WTC11 (cell line): ENCODE measurements at regions not wholly inside any gene's neighbourhood (a gene's known extent, or its start where the extent isn't known, plus 50 kb on each side); places are given as distances from the start of the nearest gene placed in this dataset.

Experiments used
- ATAC-seq: fragments of 200-7000 bp; cut with Tn5 transposase; 2 replicates; pipeline ENCODE4 v1.10.0; 2021; ENCODE audit warnings: mild to moderate bottlenecking, moderate library complexity
- CTCF ChIA-PET: fragments of 300-600 bp; sonication (Branson Sonifier 250); formaldehyde crosslinking; loops from one replicate; lab custom pipeline; 2021; ENCODE audit warnings: antibody characterized with exemption; lab: Charles Lee
- POLR2A ChIA-PET: fragments of 350-600 bp; sonication (Branson Sonifier 250); formaldehyde crosslinking; loops from one replicate; lab custom pipeline; 2021; ENCODE audit warnings: antibody characterized with exemption; lab: Charles Lee
- DNase-seq: peaks from one replicate; pipeline ENCODE4 v3.0.0; 2021; ENCODE audit warnings: low spot score
- H3K27ac Mint-ChIP-seq: 2 replicates; pipeline ENCODE4 v1.8.0; 2021; ENCODE audit warnings: mixed read lengths
- H3K27me3 Mint-ChIP-seq: 2 replicates; pipeline ENCODE4 v1.8.0; 2021; ENCODE audit warnings: low read depth, mild to moderate bottlenecking, moderate library complexity, mixed read lengths
- H3K36me3 Mint-ChIP-seq: 2 replicates; pipeline ENCODE4 v1.8.0; 2021; ENCODE audit warnings: mixed read lengths
- H3K4me1 Mint-ChIP-seq: 2 replicates; pipeline ENCODE4 v1.8.0; 2022; ENCODE audit warnings: mixed read lengths
- H3K4me3 Mint-ChIP-seq: 2 replicates; pipeline ENCODE4 v1.8.0; 2021; ENCODE audit warnings: mild to moderate bottlenecking, moderate library complexity, mixed read lengths
- H3K9me3 Mint-ChIP-seq: 2 replicates; pipeline ENCODE4 v1.8.0; 2021; ENCODE audit warnings: mixed read lengths
- ATF2 ChIP-seq: sonication (generic); formaldehyde crosslinking; IDR thresholded peaks from 2 replicates; pipeline ENCODE4 v1.8.1; 2022; ENCODE audit warnings: low read depth, missing genetic modification reagents, borderline replicate concordance
- CREM ChIP-seq: sonication (generic); formaldehyde crosslinking; IDR thresholded peaks from 2 replicates; pipeline ENCODE4 v1.8.1; 2022; ENCODE audit warnings: mild to moderate bottlenecking, missing genetic modification reagents, moderate library complexity
- GABPB1 ChIP-seq: sonication (generic); formaldehyde crosslinking; IDR thresholded peaks from 2 replicates; pipeline ENCODE4 v1.8.1; 2023; ENCODE audit warnings: mild to moderate bottlenecking, missing genetic modification reagents
- GRHL2 ChIP-seq: fragments of 250-450 bp; sonication (Bioruptor Pico); IDR thresholded peaks from 2 replicates; pipeline ENCODE4 v1.8.0; 2022; ENCODE audit warnings: mild to moderate bottlenecking, moderate library complexity; ENCODE audit not compliant: insufficient replicate concordance, severe bottlenecking
- GTF2I ChIP-seq: fragments of 250-450 bp; sonication (Bioruptor Pico); conservative IDR thresholded peaks from 2 replicates; pipeline ENCODE4 v1.4.0; 2021; ENCODE audit warnings: mild to moderate bottlenecking
- JAZF1 ChIP-seq: fragments of 250-450 bp; sonication (Bioruptor Pico); IDR thresholded peaks from 2 replicates; pipeline ENCODE4 v1.9.0; 2021; ENCODE audit warnings: moderate library complexity, mild to moderate bottlenecking, inconsistent platforms
- NFE2L1 ChIP-seq: sonication (generic); formaldehyde crosslinking; IDR thresholded peaks from 2 replicates; pipeline ENCODE4 v1.8.1; 2023; ENCODE audit warnings: missing genetic modification reagents
- NR2C2 ChIP-seq: sonication (generic); formaldehyde crosslinking; IDR thresholded peaks from 2 replicates; pipeline ENCODE4 v1.8.0; 2022; ENCODE audit warnings: mild to moderate bottlenecking, missing genetic modification reagents
- NR3C1 ChIP-seq: sonication (generic); formaldehyde crosslinking; conservative IDR thresholded peaks from 2 replicates; pipeline ENCODE4 v1.8.1; 2023; ENCODE audit warnings: low read depth, mild to moderate bottlenecking, missing genetic modification reagents
- OVOL2 ChIP-seq: fragments of 250-450 bp; sonication (Bioruptor Pico); IDR thresholded peaks from 2 replicates; pipeline ENCODE4 v1.9.0; 2021; ENCODE audit warnings: mild to moderate bottlenecking, borderline replicate concordance
- RORB ChIP-seq: fragments of 250-450 bp; sonication (Bioruptor Pico); IDR thresholded peaks from 2 replicates; pipeline ENCODE4 v1.9.0; 2021; ENCODE audit warnings: mild to moderate bottlenecking
- SMAD3 ChIP-seq: sonication (generic); formaldehyde crosslinking; IDR thresholded peaks from 2 replicates; pipeline ENCODE4 v1.8.0; 2022; ENCODE audit warnings: missing genetic modification reagents, mild to moderate bottlenecking, borderline replicate concordance
- SOX15 ChIP-seq: fragments of 250-450 bp; sonication (Bioruptor Pico); IDR thresholded peaks from 2 replicates; pipeline ENCODE4 v1.9.0; 2021; ENCODE audit warnings: mild to moderate bottlenecking
- SP1 ChIP-seq: sonication (generic); formaldehyde crosslinking; conservative IDR thresholded peaks from 2 replicates; pipeline ENCODE4 v1.8.1; 2022; ENCODE audit warnings: missing genetic modification reagents
- ZNF317 ChIP-seq: sonication (generic); formaldehyde crosslinking; IDR thresholded peaks from 2 replicates; pipeline ENCODE4 v1.8.1; 2023; ENCODE audit warnings: low read depth, mild to moderate bottlenecking, moderate library complexity, missing genetic modification reagents, borderline replicate concordance
- ZNF396 ChIP-seq: fragments of 250-450 bp; sonication (Bioruptor Pico); IDR thresholded peaks from 2 replicates; pipeline ENCODE4 v1.8.0; 2021; ENCODE audit warnings: mild to moderate bottlenecking, moderate library complexity, borderline replicate concordance
- TF ChIP-seq, protein P1 (sequence below): sonication (generic); formaldehyde crosslinking; IDR thresholded peaks from 2 replicates; pipeline ENCODE4 v1.8.0; 2022; ENCODE audit warnings: mild to moderate bottlenecking, missing genetic modification reagents
- TF ChIP-seq, protein P2 (sequence below): sonication (generic); formaldehyde crosslinking; conservative IDR thresholded peaks from 2 replicates; pipeline ENCODE4 v1.8.1; 2022; ENCODE audit warnings: mild to moderate bottlenecking, missing genetic modification reagents
- TF ChIP-seq, protein P3 (sequence below): fragments of 250-450 bp; sonication (Bioruptor Pico); IDR thresholded peaks from 2 replicates; pipeline ENCODE4 v2.1.2; 2022; ENCODE audit warnings: mild to moderate bottlenecking, moderate library complexity
- TF ChIP-seq, protein P4 (sequence below): fragments of 250-450 bp; sonication (Bioruptor Pico); conservative IDR thresholded peaks from 2 replicates; pipeline ENCODE4 v1.9.0; 2021; ENCODE audit warnings: mild to moderate bottlenecking
- TF ChIP-seq, protein P5 (sequence below): sonication (generic); formaldehyde crosslinking; IDR thresholded peaks from 2 replicates; pipeline ENCODE4 v1.8.0; 2023; ENCODE audit warnings: mild to moderate bottlenecking, missing genetic modification reagents

DNA sequence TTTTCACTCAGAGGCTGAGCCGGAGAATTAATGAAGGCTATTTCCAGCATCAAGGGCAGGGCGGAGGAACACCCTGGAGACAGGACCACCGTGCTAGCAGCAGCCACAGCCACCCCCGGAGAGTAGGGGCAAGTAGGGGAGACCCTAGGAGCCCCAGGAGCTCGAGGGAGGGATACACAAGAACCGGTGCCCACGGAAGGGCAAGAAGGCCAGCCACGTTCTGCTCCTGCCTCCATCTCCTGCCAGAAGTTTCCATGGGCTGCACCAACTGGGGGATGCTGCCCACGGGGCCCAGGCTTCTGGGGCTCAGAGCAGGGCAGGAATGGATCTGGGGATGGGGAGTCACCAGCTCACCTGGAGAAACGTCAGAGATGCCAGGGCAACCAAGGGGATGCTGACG lies 626.8 kb downstream of the TBC1D22A start (continued):
- TF ChIP-seq, protein P1, sequence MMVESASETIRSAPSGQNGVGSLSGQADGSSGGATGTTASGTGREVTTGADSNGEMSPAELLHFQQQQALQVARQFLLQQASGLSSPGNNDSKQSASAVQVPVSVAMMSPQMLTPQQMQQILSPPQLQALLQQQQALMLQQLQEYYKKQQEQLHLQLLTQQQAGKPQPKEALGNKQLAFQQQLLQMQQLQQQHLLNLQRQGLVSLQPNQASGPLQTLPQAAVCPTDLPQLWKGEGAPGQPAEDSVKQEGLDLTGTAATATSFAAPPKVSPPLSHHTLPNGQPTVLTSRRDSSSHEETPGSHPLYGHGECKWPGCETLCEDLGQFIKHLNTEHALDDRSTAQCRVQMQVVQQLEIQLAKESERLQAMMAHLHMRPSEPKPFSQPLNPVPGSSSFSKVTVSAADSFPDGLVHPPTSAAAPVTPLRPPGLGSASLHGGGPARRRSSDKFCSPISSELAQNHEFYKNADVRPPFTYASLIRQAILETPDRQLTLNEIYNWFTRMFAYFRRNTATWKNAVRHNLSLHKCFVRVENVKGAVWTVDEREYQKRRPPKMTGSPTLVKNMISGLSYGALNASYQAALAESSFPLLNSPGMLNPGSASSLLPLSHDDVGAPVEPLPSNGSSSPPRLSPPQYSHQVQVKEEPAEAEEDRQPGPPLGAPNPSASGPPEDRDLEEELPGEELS (CRISPR knock-in tag): no peak
- TF ChIP-seq RORB (CRISPR knock-in tag) (no peak), NR2C2 (CRISPR knock-in tag) (no peak), JAZF1 (CRISPR knock-in tag) (no peak), ZNF317 (CRISPR knock-in tag) (no peak)
- TF ChIP-seq, protein P2, sequence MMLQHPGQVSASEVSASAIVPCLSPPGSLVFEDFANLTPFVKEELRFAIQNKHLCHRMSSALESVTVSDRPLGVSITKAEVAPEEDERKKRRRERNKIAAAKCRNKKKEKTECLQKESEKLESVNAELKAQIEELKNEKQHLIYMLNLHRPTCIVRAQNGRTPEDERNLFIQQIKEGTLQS (CRISPR knock-in tag): no peak

- ATAC-seq (no peak), DNase-seq (no peak)
- ChIA-PET CTCF (no interaction called here), POLR2A (no interaction called here)
- no peaks in the 10 kb centered on the region for H3K4me1 Mint-ChIP-seq
- no peaks in the 10 kb centered on the region for H3K36me3 Mint-ChIP-seq
- peaks cover 6% of the 10 kb centered on the region for H3K9me3 Mint-ChIP-seq
- H3K4me3 Mint-ChIP-seq: no peak overlapping the region
- H3K27me3 Mint-ChIP-seq: no peaks in the 10 kb centered on the region; the same call in none of the 2 replicates
- TF ChIP-seq OVOL2 (CRISPR knock-in tag): no peak
- TF ChIP-seq SMAD3 (CRISPR knock-in tag): no peak
- no peak for TF ChIP-seq GABPB1
- no peak for TF ChIP-seq NFE2L1 (CRISPR knock-in tag)
- no peak for TF ChIP-seq GRHL2 (CRISPR knock-in tag)
- TF ChIP-seq, protein P3, sequence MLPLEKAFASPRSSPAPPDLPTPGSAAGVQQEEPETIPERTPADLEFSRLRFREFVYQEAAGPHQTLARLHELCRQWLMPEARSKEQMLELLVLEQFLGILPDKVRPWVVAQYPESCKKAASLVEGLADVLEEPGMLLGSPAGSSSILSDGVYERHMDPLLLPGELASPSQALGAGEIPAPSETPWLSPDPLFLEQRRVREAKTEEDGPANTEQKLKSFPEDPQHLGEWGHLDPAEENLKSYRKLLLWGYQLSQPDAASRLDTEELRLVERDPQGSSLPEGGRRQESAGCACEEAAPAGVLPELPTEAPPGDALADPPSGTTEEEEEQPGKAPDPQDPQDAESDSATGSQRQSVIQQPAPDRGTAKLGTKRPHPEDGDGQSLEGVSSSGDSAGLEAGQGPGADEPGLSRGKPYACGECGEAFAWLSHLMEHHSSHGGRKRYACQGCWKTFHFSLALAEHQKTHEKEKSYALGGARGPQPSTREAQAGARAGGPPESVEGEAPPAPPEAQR (CRISPR knock-in tag): no peak
- no peak for TF ChIP-seq ZNF396 (CRISPR knock-in tag)
- TF ChIP-seq SP1: no peak
- TF ChIP-seq GTF2I (CRISPR knock-in tag): no peak
- H3K27ac Mint-ChIP-seq: no peak overlapping the region
Observed at GRCh38 chr22:47388778-47389177, 626.3 kb downstream of the TBC1D22A start.

GRCh38 chr22:47388331-47388730 lies 625.9 kb downstream of the TBC1D22A start:
- Mint-ChIP-seq H3K27me3 (no peaks in the 10 kb centered on the region; the same call in none of the 2 replicates), H3K9me3 (peaks cover 11% of the 10 kb centered on the region), H3K4me3 (no peak overlapping the region), H3K4me1 (no peaks in the 10 kb centered on the region), H3K36me3 (no peaks in the 10 kb centered on the region), H3K27ac (no peak overlapping the region)
- ATAC-seq (no peak), DNase-seq (no peak)
- TF ChIP-seq ATF2: no peak
- no peak for TF ChIP-seq CREM (CRISPR knock-in tag)
- no peak for TF ChIP-seq SOX15 (CRISPR knock-in tag)
- TF ChIP-seq, protein P4, sequence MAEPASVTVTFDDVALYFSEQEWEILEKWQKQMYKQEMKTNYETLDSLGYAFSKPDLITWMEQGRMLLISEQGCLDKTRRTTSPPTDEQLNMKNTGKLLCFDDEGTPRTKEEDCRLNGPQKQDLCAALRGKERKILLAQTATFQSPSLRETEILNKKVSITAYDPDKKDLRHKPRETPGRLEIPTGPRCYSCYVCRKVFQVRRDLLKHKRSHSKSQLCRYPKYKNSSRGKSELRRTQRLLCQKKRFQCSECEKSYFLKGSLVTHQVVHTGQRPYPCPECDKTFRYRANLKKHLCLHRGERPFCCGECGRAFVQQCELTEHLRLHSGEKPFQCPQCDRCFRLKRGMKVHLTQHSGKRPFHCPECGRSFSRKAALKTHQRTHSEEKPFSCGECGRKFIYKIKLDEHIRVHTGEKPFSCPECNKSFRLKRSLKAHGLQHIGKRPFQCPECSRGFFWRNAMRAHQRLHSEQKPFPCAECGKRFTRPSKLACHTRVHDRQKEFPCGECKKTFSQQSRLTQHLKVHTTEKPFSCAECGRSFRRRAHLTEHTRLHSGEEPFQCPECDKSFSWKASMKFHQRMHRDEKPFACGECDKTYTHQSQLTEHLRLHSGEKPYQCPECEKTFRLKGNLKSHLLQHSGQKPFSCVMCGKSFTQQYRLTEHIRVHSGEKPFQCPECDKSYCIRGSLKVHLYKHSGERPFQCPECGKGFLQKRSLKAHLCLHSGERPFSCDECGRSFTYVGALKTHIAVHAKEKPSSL (CRISPR knock-in tag): no peak
- no peak for TF ChIP-seq NR3C1
- TF ChIP-seq, protein P5, sequence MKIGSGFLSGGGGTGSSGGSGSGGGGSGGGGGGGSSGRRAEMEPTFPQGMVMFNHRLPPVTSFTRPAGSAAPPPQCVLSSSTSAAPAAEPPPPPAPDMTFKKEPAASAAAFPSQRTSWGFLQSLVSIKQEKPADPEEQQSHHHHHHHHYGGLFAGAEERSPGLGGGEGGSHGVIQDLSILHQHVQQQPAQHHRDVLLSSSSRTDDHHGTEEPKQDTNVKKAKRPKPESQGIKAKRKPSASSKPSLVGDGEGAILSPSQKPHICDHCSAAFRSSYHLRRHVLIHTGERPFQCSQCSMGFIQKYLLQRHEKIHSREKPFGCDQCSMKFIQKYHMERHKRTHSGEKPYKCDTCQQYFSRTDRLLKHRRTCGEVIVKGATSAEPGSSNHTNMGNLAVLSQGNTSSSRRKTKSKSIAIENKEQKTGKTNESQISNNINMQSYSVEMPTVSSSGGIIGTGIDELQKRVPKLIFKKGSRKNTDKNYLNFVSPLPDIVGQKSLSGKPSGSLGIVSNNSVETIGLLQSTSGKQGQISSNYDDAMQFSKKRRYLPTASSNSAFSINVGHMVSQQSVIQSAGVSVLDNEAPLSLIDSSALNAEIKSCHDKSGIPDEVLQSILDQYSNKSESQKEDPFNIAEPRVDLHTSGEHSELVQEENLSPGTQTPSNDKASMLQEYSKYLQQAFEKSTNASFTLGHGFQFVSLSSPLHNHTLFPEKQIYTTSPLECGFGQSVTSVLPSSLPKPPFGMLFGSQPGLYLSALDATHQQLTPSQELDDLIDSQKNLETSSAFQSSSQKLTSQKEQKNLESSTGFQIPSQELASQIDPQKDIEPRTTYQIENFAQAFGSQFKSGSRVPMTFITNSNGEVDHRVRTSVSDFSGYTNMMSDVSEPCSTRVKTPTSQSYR (CRISPR knock-in tag): no peak
- CTCF ChIA-PET: no interaction called here
- POLR2A ChIA-PET: no interaction called here
